OCI-LY1 (cell line): ENCODE measurements at regions not wholly inside any gene's neighbourhood (a gene's known extent, or its start where the extent isn't known, plus 50 kb on each side); places are given as distances from the start of the nearest gene placed in this dataset.

Source experiments
- CTCF ChIP-seq: fragments of 200-600 bp; sonication (generic), shearing (Covaris generic); IDR thresholded peaks from 2 replicates; pipeline ENCODE4 v1.5.1; 2017; ENCODE audit warnings: mild to moderate bottlenecking, antibody characterized with exemption, low read length, moderate library complexity, mixed read lengths
- EZH2 ChIP-seq: fragments of 200-600 bp; sonication (generic), shearing (Covaris generic); IDR thresholded peaks from 2 replicates; pipeline ENCODE4 v1.8.0; 2017; ENCODE audit warnings: borderline replicate concordance, mixed run types, mild to moderate bottlenecking, antibody characterized with exemption, low read length, moderate library complexity, mixed read lengths

DNA sequence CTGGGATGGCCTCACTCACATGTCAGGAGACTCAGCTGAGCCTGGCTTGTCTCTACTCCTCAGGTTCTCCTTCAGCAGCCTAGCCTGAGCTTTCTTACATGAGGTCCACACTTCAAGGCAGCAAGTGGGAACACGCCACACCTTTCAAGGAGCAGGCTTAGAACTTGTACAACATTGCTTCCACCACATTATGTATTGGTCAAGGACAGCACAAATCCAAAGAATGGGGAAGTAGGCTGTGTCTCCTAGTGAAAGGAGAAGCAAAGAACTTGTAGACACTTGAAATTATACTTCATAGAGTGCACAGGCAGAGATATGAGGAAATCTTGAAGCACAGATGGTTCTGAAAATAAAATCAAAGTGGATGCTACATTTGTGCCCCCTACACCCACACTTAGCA is 120.9 kb upstream of the NOCT start:
- no peak for TF ChIP-seq EZH2
- no peak for TF ChIP-seq CTCF
